ENCODE measurements at regions not wholly inside any gene's neighbourhood (a gene's known extent, or its start where the extent isn't known, plus 50 kb on each side); places are given as distances from the start of the nearest gene placed in this dataset.

DNA sequence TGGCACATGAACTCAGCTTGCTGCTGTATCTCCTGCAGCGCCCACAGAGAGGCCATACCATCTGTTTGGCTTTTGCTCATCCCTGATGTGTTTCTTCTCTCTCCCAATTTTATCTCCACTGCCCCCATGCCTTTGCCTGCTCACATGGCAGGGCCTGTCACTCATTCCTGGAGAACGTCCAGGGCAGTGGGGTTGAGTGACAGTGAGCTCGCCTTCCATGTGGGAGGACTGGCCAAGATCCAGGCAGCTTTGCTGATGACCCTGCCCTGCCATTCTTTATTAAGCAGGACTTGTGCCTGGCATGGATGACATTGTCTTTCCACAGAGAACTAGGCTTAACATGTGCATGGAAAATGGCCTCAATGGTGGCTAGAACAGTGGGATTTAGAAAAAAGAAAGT, 230.5 kb upstream of the THSD7B start:
- TF ChIP-seq, protein P1, sequence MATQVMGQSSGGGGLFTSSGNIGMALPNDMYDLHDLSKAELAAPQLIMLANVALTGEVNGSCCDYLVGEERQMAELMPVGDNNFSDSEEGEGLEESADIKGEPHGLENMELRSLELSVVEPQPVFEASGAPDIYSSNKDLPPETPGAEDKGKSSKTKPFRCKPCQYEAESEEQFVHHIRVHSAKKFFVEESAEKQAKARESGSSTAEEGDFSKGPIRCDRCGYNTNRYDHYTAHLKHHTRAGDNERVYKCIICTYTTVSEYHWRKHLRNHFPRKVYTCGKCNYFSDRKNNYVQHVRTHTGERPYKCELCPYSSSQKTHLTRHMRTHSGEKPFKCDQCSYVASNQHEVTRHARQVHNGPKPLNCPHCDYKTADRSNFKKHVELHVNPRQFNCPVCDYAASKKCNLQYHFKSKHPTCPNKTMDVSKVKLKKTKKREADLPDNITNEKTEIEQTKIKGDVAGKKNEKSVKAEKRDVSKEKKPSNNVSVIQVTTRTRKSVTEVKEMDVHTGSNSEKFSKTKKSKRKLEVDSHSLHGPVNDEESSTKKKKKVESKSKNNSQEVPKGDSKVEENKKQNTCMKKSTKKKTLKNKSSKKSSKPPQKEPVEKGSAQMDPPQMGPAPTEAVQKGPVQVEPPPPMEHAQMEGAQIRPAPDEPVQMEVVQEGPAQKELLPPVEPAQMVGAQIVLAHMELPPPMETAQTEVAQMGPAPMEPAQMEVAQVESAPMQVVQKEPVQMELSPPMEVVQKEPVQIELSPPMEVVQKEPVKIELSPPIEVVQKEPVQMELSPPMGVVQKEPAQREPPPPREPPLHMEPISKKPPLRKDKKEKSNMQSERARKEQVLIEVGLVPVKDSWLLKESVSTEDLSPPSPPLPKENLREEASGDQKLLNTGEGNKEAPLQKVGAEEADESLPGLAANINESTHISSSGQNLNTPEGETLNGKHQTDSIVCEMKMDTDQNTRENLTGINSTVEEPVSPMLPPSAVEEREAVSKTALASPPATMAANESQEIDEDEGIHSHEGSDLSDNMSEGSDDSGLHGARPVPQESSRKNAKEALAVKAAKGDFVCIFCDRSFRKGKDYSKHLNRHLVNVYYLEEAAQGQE (IDR thresholded peaks at IDR 0.05; ENCODE audit: insufficient read depth in 1 of 2, low read depth in 2 of 2, low read length in 2 of 2) = no peak
- no peak for TF ChIP-seq POLR2AphosphoS5 (IDR thresholded peaks at IDR 0.05; ENCODE audit: low read depth, low read length)
